Brain microvascular endothelial cell (primary cell): ENCODE measurements at regions not wholly inside any gene's neighbourhood (a gene's known extent, or its start where the extent isn't known, plus 50 kb on each side); places are given as distances from the start of the nearest gene placed in this dataset.

Source experiments
- DNase-seq: peaks from one replicate; pipeline ENCODE4 v3.0.0-alpha.2; 2020
- H3K27ac ChIP-seq: fragments of 250-450 bp; sonication (Bioruptor Pico); 2 replicates; pipeline ENCODE4 v1.5.1; 2020; ENCODE audit warnings: mild to moderate bottlenecking, moderate library complexity
- H3K27me3 ChIP-seq: fragments of 250-450 bp; sonication (Bioruptor Pico); replicated peaks from 2 replicates; pipeline ENCODE4 v1.5.1; 2020; ENCODE audit warnings: mild to moderate bottlenecking
- H3K36me3 ChIP-seq: fragments of 250-450 bp; sonication (Bioruptor Pico); replicated peaks from 2 replicates; pipeline ENCODE4 v1.5.1; 2020; ENCODE audit warnings: mild to moderate bottlenecking
- H3K4me3 ChIP-seq: 2 replicates; pipeline ENCODE4 v1.5.1; 2011; ENCODE audit warnings: low read depth, mild to moderate bottlenecking, control low read depth, low read length, moderate library complexity
- CTCF ChIP-seq: IDR thresholded peaks from 2 replicates; pipeline ENCODE4 v1.5.1; 2011; ENCODE audit warnings: low read depth, mild to moderate bottlenecking, moderate library complexity, low read length, control low read depth, inconsistent platforms; ENCODE audit errors: missing control alignments
- in situ Hi-C: cut with HindIII; loops from 2 replicates; pipeline ENCODE4 v1.10.0; 2017; ENCODE audit warnings: low sequenced_read_pairs, low pct_ligation_motif_present

GRCh38 chr9:80046481-80046880, 474.7 kb downstream of the TLE4 start:
- TF ChIP-seq CTCF, result no peak
- DNase-seq, result no peak
- no peak overlapping the region for H3K27ac ChIP-seq
- H3K27me3 ChIP-seq, result no peaks in the 10 kb centered on the region
- H3K4me3 ChIP-seq, result no peak overlapping the region
- in situ Hi-C loops, result no loop called here
- no peaks in the 10 kb centered on the region for H3K36me3 ChIP-seq

GRCh38 chr9:80041821-80042220, 470.1 kb downstream of the TLE4 start:
- no peak for DNase-seq
- Histone ChIP-seq H3K27ac (no peak overlapping the region), H3K36me3 (no peaks in the 10 kb centered on the region), H3K4me3 (no peak overlapping the region), H3K27me3 (no peaks in the 10 kb centered on the region)
- in situ Hi-C loops, result no loop called here
- TF ChIP-seq CTCF, result no peak

DNA sequence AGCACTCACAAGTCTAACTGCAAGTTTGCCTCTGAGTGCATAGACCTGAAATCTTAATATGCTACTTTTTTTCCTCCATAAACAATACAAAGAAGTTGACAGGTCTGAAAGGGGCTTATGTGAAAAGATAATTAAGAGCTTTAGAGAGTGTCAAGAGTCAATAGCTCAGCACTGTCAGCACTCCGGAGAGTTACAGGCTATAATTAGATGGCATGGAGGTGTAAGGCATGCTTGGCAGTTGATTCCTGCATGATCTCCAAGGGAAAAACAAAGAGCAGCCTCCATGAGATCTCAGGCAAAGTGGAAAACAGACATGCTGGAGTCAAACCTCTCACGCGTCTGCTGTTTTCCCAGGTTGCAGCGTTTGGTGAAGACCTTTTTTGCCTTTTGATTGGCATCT, 468.7 kb downstream of the TLE4 start:
- in situ Hi-C loops, result no loop called here
- H3K27ac ChIP-seq, result no peak overlapping the region
- DNase-seq, result no peak
- no peak for TF ChIP-seq CTCF
- no peaks in the 10 kb centered on the region for H3K27me3 ChIP-seq
- no peak overlapping the region for H3K4me3 ChIP-seq
- H3K36me3 ChIP-seq, result no peaks in the 10 kb centered on the region

DNA sequence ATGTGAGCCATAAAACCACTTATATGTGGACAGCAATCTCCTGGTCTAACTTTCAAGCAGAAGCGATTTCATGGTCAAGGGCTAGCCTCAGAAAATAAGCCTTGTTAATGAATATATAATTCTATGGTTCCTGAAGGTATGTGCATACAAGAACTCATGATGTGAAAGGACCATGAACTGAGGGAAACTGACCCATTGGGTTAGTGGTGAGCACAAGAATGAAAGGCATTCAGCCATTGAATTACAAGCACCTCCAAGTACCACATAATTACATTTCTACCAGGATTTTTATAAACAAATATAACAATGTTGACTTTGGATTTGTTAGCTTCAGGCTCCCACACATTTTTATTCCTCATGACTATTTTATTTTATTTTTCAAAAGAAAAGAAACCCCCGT, 459.0 kb downstream of the TLE4 start:
- DNase-seq, result no peak
- H3K4me3 ChIP-seq, result no peak overlapping the region
- TF ChIP-seq CTCF, result no peak
- H3K27me3 ChIP-seq, result no peaks in the 10 kb centered on the region
- H3K27ac ChIP-seq, result no peak overlapping the region
- in situ Hi-C loops, result no loop called here
- no peaks in the 10 kb centered on the region for H3K36me3 ChIP-seq

DNA sequence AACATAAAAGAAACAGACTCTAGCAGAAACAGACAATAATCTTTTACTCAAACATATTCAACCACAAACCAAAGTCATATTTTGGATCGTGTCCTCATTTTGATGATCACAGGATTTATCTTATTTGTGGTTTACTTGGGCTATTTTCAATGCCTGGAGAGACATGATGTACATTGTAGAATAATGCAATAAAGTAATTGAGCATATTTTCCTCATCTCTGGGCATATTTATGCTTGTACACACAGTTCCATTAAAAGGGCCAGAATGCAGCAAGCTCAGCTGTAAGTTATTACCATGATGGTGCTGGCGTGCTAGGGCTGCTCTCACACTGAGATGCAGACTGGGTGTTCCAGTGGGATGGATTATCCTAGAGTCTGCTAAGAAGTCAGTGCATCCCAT, 456.7 kb downstream of the TLE4 start:
- Histone ChIP-seq H3K27ac (no peak overlapping the region), H3K4me3 (no peak overlapping the region), H3K27me3 (no peaks in the 10 kb centered on the region), H3K36me3 (no peaks in the 10 kb centered on the region)
- DNase-seq, result no peak
- in situ Hi-C loops, result no loop called here
- TF ChIP-seq CTCF, result no peak

DNA sequence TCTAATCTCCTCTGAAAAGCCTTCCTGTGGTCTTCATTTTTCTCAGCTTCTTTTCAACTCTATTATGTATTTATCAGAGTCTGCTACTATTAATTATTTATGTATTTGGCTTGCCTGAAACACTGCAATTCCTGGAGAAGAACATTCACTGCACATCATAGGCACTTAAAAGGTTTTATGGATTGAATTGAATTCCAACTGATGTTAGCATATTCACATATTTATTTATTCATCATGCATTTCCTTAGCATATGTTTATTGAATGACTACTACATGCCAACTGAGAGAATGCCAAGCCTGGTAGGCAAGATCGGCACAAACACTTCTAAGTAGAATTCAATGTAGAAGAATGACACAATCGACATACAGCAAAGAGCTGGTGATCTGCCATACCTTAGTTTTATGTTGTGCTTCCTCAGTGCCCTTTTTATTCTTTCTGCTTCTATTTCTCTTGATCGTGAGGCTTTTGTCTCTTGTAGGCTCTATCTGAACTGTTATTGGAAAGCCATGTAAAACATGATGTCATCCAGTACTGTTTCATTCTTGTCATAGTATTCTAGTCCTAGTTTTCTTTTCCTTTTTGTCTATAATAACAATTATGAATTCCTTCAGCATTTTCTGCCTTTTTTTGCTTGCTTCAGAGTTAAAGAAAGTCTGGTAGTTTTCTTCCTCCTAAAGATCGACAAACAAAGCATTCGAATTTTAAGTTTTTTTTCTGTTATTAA, 454.2 kb downstream of the TLE4 start:
- DNase-seq, result no peak
- H3K4me3 ChIP-seq, result no peak overlapping the region
- no peak for TF ChIP-seq CTCF
- in situ Hi-C loops, result no loop called here
- no peaks in the 10 kb centered on the region for H3K36me3 ChIP-seq
- H3K27ac ChIP-seq, result no peak overlapping the region
- no peaks in the 10 kb centered on the region for H3K27me3 ChIP-seq
